Endothelial cell of umbilical vein (primary cell): ENCODE measurements at regions not wholly inside any gene's neighbourhood (a gene's known extent, or its start where the extent isn't known, plus 50 kb on each side); places are given as distances from the start of the nearest gene placed in this dataset.

Experiments used
- BruUV-seq: library from RNA; stranded (reverse); fragments of 400-500 nt; replicated peaks from 2 replicates; lab custom pipeline; 2021; lab: Mats Ljungman, UMichigan
- CTCF ChIA-PET: fragments of 300-600, 350-600 bp; sonication (Branson Sonifier 250); formaldehyde crosslinking; loops from one replicate; lab custom pipeline; 2021; ENCODE audit warnings: antibody characterized with exemption, inconsistent platforms; lab: Charles Lee
- POLR2A ChIA-PET: fragments of 300-600, 350-600 bp; sonication (Branson Sonifier 250); formaldehyde crosslinking; loops from one replicate; lab custom pipeline; 2021; ENCODE audit warnings: antibody characterized with exemption, inconsistent platforms; lab: Charles Lee
- DNase-seq: peaks from one replicate; pipeline ENCODE4 v3.0.0-alpha.2; 2011; ENCODE audit warnings: low read depth, low spot score
- FAIRE-seq: peaks from 2 replicates; lab custom pipeline; 2011; peaks lifted over from hg19 to GRCh38; lab: Jason Lieb, UNC
- H2AFZ ChIP-seq: 2 replicates; pipeline ENCODE4 v1.6.0; 2012; ENCODE audit warnings: low read depth, low read length, control low read depth, inconsistent platforms
- H3K27ac ChIP-seq: 2 replicates; pipeline ENCODE4 v1.5.1; 2011; ENCODE audit warnings: low read depth, mild to moderate bottlenecking, control low read depth, low read length, moderate library complexity; ENCODE audit not compliant: insufficient read depth
- H3K27me3 ChIP-seq, 2 experiments: 2 replicates each; pipeline versions ENCODE4 v1.6.0 to v1.6.1; 2011; ENCODE audit warnings: low read length in 2 of 2, mixed read lengths in 1 of 2; ENCODE audit not compliant: control insufficient read depth in 2 of 2, insufficient read depth in 2 of 2
- H3K36me3 ChIP-seq, 2 experiments: 2 replicates in 1 of 2; 3 replicates in 1 of 2; pipeline ENCODE4 v1.5.1; 2011; ENCODE audit warnings: low read length in 2 of 2, mild to moderate bottlenecking in 1 of 2, moderate library complexity in 1 of 2; ENCODE audit not compliant: control insufficient read depth in 2 of 2, insufficient read depth in 2 of 2; ENCODE audit errors: extremely low read depth in 1 of 2
- H3K4me1 ChIP-seq: 3 replicates; pipeline ENCODE4 v1.5.1; 2011; ENCODE audit warnings: mild to moderate bottlenecking, low read length; ENCODE audit not compliant: control insufficient read depth, insufficient read depth; ENCODE audit errors: extremely low read depth
- H3K4me2 ChIP-seq: 2 replicates; pipeline ENCODE4 v1.6.1; 2011; ENCODE audit warnings: low read length, control low read depth, mixed read lengths; ENCODE audit not compliant: insufficient read depth
- H3K4me3 ChIP-seq, 3 experiments: fragments of 200-600 bp in 1 of 3; sonication (generic), shearing (Covaris generic) in 1 of 3; replicated peaks in 1 of 3; 2 replicates each; pipeline ENCODE4 v1.5.1; 2011 to 2016; ENCODE audit warnings: control low read depth in 3 of 3, low read length in 3 of 3, mild to moderate bottlenecking in 2 of 3, inconsistent platforms in 1 of 3, low read depth in 1 of 3, moderate library complexity in 1 of 3; ENCODE audit not compliant: insufficient read depth in 1 of 3
- H3K79me2 ChIP-seq: 2 replicates; pipeline ENCODE4 v1.6.0; 2012; ENCODE audit warnings: low read length, inconsistent platforms; ENCODE audit not compliant: control insufficient read depth, insufficient read depth
- H3K9ac ChIP-seq: replicated peaks from 2 replicates; pipeline ENCODE3; 2011; ENCODE audit warnings: low read length, control low read depth; ENCODE audit not compliant: insufficient read depth; ENCODE audit errors: extremely low read depth
- H3K9me1 ChIP-seq: replicated peaks from 3 replicates; pipeline ENCODE4 v1.6.0; 2011; ENCODE audit warnings: mild to moderate bottlenecking, low read length; ENCODE audit not compliant: control insufficient read depth, insufficient read depth; ENCODE audit errors: extremely low read depth
- H3K9me3 ChIP-seq: replicated peaks from 2 replicates; pipeline ENCODE4 v1.5.1; 2012; ENCODE audit warnings: low read length, inconsistent platforms; ENCODE audit not compliant: control insufficient read depth, insufficient read depth
- H4K20me1 ChIP-seq: replicated peaks from 2 replicates; pipeline ENCODE3; 2011; ENCODE audit warnings: mild to moderate bottlenecking, low read length; ENCODE audit not compliant: control insufficient read depth, insufficient read depth; ENCODE audit errors: extremely low read depth
- EZH2 ChIP-seq: IDR thresholded peaks from 2 replicates; pipeline ENCODE4 v1.6.1; 2012; ENCODE audit warnings: borderline replicate concordance, low read depth, mild to moderate bottlenecking, moderate library complexity, low read length, inconsistent platforms; ENCODE audit not compliant: severe bottlenecking
- FOS ChIP-seq: IDR thresholded peaks from 2 replicates; pipeline ENCODE4 v1.6.1; 2011; ENCODE audit warnings: mild to moderate bottlenecking, low read length, moderate library complexity, borderline replicate concordance; ENCODE audit not compliant: insufficient read depth
- GATA2 ChIP-seq: IDR thresholded peaks from 2 replicates; pipeline ENCODE4 v1.7.0; 2011; ENCODE audit warnings: low read depth, mild to moderate bottlenecking, moderate library complexity, mixed read lengths, low read length; ENCODE audit not compliant: insufficient read length, insufficient read depth
- JUN ChIP-seq: IDR thresholded peaks from 2 replicates; pipeline ENCODE4 v1.6.1; 2011; ENCODE audit warnings: borderline replicate concordance, low read depth; ENCODE audit not compliant: insufficient read length, insufficient read depth
- MAX ChIP-seq: IDR thresholded peaks from 2 replicates; pipeline ENCODE4 v1.6.1; 2011; ENCODE audit not compliant: insufficient read depth, insufficient read length
- MYC ChIP-seq: IDR thresholded peaks from one replicate; pipeline ENCODE4 v1.6.1; 2011; ENCODE audit warnings: mild to moderate bottlenecking, low read depth, low read length
- POLR2A ChIP-seq: IDR thresholded peaks from 2 replicates; pipeline ENCODE4 v1.6.1; 2012; ENCODE audit warnings: low read depth, mild to moderate bottlenecking, control low read depth, low read length
- POLR2AphosphoS5 ChIP-seq: IDR thresholded peaks from 2 replicates; pipeline ENCODE4 v1.6.1; 2012; ENCODE audit warnings: low read depth, mild to moderate bottlenecking, control low read depth, low read length, moderate library complexity; ENCODE audit not compliant: insufficient read depth
- dilution Hi-C: fragments of 300-500 bp; cut with MboI; formaldehyde crosslinking; loops from one replicate; pipeline ENCODE4 v1.15.0; 2019; ENCODE audit warnings: low sequenced_read_pairs; ENCODE audit not compliant: extremely low pct_ligation_motif_present
- intact Hi-C: fragments of 100-400 bp; cut with micrococcal nuclease; formaldehyde crosslinking; loops from one replicate; pipeline ENCODE4 v1.10.0; 2022
- TF ChIP-seq, protein P1 (sequence below), 2 donors: IDR thresholded peaks; 1 replicate in 1 of 2; 2 replicates in 1 of 2; pipeline ENCODE4 v1.5.1; 2011; ENCODE audit warnings: low read length in 2 of 2, mild to moderate bottlenecking in 2 of 2, moderate library complexity in 2 of 2, control low read depth in 1 of 2, inconsistent platforms in 1 of 2, low read depth in 1 of 2; ENCODE audit not compliant: insufficient read depth in 1 of 2; ENCODE audit errors: extremely low read depth in 1 of 2

DNA sequence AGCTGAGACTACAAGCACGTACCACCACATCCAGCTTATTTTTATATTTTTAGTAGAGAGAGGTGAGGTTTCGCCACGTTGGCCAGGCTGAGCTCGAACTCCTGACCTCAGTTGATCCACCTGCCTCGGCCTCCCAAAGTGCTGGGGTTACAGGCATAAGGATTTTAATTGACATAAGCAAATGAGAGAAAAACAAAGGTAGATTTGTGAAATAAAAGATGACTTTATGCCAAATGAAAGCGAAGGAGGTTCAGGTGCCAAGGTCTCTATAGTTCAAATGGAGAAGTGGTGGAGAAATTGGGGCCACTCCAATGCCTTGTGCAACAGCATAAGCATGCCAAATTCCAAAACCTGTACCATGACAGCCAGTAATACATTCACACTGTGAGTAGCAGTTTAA, 180.6 kb downstream of the MREG start:
- peaks cover 2 to 4% of the 10 kb centered on the region in 2 experiments for H3K36me3 ChIP-seq
- H3K4me2 ChIP-seq: no peak overlapping the region
- TF ChIP-seq, protein P1, sequence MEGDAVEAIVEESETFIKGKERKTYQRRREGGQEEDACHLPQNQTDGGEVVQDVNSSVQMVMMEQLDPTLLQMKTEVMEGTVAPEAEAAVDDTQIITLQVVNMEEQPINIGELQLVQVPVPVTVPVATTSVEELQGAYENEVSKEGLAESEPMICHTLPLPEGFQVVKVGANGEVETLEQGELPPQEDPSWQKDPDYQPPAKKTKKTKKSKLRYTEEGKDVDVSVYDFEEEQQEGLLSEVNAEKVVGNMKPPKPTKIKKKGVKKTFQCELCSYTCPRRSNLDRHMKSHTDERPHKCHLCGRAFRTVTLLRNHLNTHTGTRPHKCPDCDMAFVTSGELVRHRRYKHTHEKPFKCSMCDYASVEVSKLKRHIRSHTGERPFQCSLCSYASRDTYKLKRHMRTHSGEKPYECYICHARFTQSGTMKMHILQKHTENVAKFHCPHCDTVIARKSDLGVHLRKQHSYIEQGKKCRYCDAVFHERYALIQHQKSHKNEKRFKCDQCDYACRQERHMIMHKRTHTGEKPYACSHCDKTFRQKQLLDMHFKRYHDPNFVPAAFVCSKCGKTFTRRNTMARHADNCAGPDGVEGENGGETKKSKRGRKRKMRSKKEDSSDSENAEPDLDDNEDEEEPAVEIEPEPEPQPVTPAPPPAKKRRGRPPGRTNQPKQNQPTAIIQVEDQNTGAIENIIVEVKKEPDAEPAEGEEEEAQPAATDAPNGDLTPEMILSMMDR (IDR thresholded peaks at IDR 0.05; ENCODE audit: extremely low read depth in 1 of 2, insufficient read depth in 1 of 2, low read depth in 1 of 2, low read length in 2 of 2): no peak
- TF ChIP-seq FOS (no peak), POLR2A (no peak), MAX (no peak), POLR2AphosphoS5 (no peak), GATA2 (no peak), EZH2 (no peak), MYC (no peak), JUN (no peak)
- no peaks in the 10 kb centered on the region for H3K9me1 ChIP-seq
- no peak for DNase-seq
- no peak overlapping the region for H3K4me3 ChIP-seq
- no peaks in the 10 kb centered on the region for H4K20me1 ChIP-seq
- H3K27me3 ChIP-seq: no peaks in the 10 kb centered on the region
- no peak overlapping the region for H3K9ac ChIP-seq
- intact Hi-C loops: loop anchor here (1.0 to 5.0 kb wide), 2 partner anchors 9 to 75 kb away; no protein-coding TSS in a partner anchor
- CTCF ChIA-PET: interaction anchor here (1.0 to 2.0 kb wide), 6 partner anchors 13 to 140 kb away, joined by 3 to 6 read pairs (median 3); no protein-coding TSS in a partner anchor
- no peaks in the 10 kb centered on the region for H3K9me3 ChIP-seq
- no peak for FAIRE-seq
- peaks cover 68% of the 10 kb centered on the region for H3K4me1 ChIP-seq
- peak overlapping the region; percentile 92 for H3K27ac ChIP-seq
- no TSS peak for BruUV-seq
- peaks cover 62% of the 10 kb centered on the region for H3K79me2 ChIP-seq
- H2AFZ ChIP-seq: no peak overlapping the region
- POLR2A ChIA-PET: interaction anchor here (1.0 to 1.7 kb wide), 2 partner anchors 9 to 15 kb away, joined by 3 to 5 read pairs; no protein-coding TSS in a partner anchor
- dilution Hi-C loops: no loop called here
